HG02870 (cell line): ENCODE measurements at regions not wholly inside any gene's neighbourhood (a gene's known extent, or its start where the extent isn't known, plus 50 kb on each side); places are given as distances from the start of the nearest gene placed in this dataset.
A peak's percentile ranks its signal among the peaks of the same experiment; 100 is the strongest.

Experiments
- ATAC-seq: cut with Tn5 transposase; IDR thresholded peaks from one replicate; pipeline ENCODE4 v1.9.1; 2021; ENCODE audit warnings: mild to moderate bottlenecking, moderate library complexity; ENCODE audit not compliant: unreplicated experiment

- ATAC-seq: no peak
Measured at GRCh38 chr4:35965300-35965699, 279.0 kb downstream of the ARAP2 start.

- ATAC-seq: no peak
Measured at GRCh38 chr4:35966566-35966965, 277.7 kb downstream of the ARAP2 start.

- ATAC-seq: peak; percentile 93
Measured at GRCh38 chr4:35970366-35970960, 273.9 kb downstream of the ARAP2 start.

- ATAC-seq: no peak
Measured at GRCh38 chr4:35972814-35973213, 271.5 kb downstream of the ARAP2 start.

GRCh38 chr4:35975617-35976355 is 268.5 kb downstream of the ARAP2 start:
- ATAC-seq: peak; percentile 67

- ATAC-seq: no peak
Measured at GRCh38 chr4:35978551-35978950, 265.8 kb downstream of the ARAP2 start.

GRCh38 chr4:35982318-35982717 is 262.0 kb downstream of the ARAP2 start:
- ATAC-seq: no peak

- ATAC-seq: no peak
Measured at GRCh38 chr4:35986537-35986936, 257.8 kb downstream of the ARAP2 start.

GRCh38 chr4:35993606-35994005 is 250.7 kb downstream of the ARAP2 start:
- no peak for ATAC-seq

GRCh38 chr4:36000941-36001557 is 243.3 kb downstream of the ARAP2 start:
- no peak for ATAC-seq

- no peak for ATAC-seq
Measured at GRCh38 chr4:36003051-36003450, 241.3 kb downstream of the ARAP2 start.

GRCh38 chr4:36004204-36004851 is 240.0 kb downstream of the ARAP2 start:
- ATAC-seq: no peak

- ATAC-seq: no peak
Measured at GRCh38 chr4:36006226-36006625, 238.1 kb downstream of the ARAP2 start.

- no peak for ATAC-seq
Measured at GRCh38 chr4:36010397-36010929, 233.9 kb downstream of the ARAP2 start.

- ATAC-seq: no peak
Measured at GRCh38 chr4:36011381-36011780, 232.9 kb downstream of the ARAP2 start.

- no peak for ATAC-seq
Measured at GRCh38 chr4:36012503-36012902, 231.8 kb downstream of the ARAP2 start.

- ATAC-seq: no peak
Measured at GRCh38 chr4:36013206-36013605, 231.1 kb downstream of the ARAP2 start.
